ENCODE measurements at regions not wholly inside any gene's neighbourhood (a gene's known extent, or its start where the extent isn't known, plus 50 kb on each side); places are given as distances from the start of the nearest gene placed in this dataset.

DNA sequence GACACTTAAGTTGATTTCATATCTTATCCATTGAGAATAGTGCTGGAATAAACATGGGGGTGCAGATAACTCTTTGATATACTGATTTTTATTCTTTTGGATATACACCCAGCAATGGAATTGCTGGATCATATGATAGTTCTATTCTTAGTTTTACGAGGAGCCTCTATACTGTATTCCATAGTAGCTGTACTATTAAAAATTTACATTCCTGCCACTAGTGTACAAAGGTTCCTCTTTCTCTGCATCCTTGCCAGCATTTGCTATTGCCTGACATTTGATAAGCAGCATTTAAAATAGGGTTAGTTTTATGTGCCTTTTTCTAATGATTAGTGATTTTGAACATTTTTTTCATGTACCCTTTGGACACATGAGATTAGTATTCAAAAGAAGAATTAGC, 554.2 kb downstream of the JRKL start:
- TF ChIP-seq, protein P1, sequence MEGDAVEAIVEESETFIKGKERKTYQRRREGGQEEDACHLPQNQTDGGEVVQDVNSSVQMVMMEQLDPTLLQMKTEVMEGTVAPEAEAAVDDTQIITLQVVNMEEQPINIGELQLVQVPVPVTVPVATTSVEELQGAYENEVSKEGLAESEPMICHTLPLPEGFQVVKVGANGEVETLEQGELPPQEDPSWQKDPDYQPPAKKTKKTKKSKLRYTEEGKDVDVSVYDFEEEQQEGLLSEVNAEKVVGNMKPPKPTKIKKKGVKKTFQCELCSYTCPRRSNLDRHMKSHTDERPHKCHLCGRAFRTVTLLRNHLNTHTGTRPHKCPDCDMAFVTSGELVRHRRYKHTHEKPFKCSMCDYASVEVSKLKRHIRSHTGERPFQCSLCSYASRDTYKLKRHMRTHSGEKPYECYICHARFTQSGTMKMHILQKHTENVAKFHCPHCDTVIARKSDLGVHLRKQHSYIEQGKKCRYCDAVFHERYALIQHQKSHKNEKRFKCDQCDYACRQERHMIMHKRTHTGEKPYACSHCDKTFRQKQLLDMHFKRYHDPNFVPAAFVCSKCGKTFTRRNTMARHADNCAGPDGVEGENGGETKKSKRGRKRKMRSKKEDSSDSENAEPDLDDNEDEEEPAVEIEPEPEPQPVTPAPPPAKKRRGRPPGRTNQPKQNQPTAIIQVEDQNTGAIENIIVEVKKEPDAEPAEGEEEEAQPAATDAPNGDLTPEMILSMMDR (conservative IDR thresholded peaks at IDR 0.05; ENCODE audit: low read depth, low read length): no peak
- no peak for TF ChIP-seq CEBPB (IDR thresholded peaks at IDR 0.05; ENCODE audit: low read depth, low read length)
- TF ChIP-seq SMC3 (IDR thresholded peaks at IDR 0.05; ENCODE audit: low read depth, low read length): no peak

Measured in IMR-90 (cell line).